ENCODE measurements at regions not wholly inside any gene's neighbourhood (a gene's known extent, or its start where the extent isn't known, plus 50 kb on each side); places are given as distances from the start of the nearest gene placed in this dataset.
"Not testable (repeated sequence)": the region's sequence is repeated elsewhere in the genome, so short reads cannot be mapped to it uniquely, and the experiment has no call there.

DNA sequence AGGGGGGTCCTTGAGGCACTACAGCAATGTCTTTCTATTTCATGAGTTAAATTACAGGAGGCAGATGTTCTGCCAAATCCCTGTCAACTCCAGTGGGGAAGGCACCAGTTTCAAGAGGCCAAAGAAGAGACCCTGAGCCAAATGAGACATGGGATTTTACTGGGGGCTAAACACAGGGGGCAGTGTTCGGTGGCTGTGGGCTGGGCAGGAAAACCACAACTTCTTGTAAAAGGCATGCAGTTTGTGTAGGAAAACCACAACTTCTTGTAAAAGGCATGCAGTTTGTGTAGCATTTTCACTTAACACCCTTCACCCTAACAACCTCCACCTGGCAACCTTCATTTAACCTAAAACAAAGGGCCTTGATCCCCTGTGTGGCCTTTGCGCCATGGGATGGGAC, 61.0 kb downstream of the POLR2M start:
- DNase-seq (ENCODE audit: low read depth in 4 of 4, low spot score in 1 of 4): no peak

DNA sequence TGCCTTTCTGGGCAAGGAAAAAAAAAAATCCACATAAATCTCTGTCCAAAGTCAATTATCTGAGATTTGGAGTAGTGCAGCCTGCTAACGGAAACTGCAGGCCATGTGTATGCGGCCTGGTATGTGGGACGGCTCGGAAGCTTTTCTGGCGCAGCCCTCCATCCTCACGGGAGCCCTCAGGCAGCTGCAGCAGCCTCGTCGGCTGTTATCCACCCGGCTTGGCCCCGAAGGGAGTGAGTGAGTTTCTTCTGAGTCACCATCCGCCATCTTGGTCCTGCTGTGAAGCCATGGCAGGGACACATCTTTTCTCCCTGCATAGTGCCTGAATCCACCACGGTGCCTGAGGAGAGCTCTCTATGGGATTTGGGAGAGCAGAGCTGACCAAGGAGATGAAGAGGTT, 62.8 kb downstream of the POLR2M start:
- DNase-seq (ENCODE audit: low read depth in 4 of 4, low spot score in 1 of 4): no peak

DNA sequence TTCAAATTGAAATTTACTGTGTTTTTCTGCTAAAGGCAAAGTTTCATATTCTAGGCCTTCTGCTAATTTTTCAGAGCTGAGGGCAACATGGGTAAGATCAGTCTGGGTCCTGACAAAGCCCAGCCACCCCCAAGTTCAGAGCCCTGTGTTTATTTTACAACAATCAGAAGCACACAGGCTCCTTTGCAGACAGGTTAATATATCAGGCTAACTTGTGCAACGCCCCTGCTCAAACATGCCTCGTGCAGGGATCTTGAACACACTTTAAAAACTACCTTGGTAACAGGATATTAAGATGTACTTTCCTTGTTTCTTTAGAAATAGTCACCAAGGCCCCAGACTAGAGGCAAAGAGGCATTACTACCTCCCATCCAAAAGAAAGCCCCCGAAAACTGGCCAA, 64.0 kb downstream of the POLR2M start:
- no peak for DNase-seq (ENCODE audit: low read depth in 4 of 4, low spot score in 1 of 4)

DNA sequence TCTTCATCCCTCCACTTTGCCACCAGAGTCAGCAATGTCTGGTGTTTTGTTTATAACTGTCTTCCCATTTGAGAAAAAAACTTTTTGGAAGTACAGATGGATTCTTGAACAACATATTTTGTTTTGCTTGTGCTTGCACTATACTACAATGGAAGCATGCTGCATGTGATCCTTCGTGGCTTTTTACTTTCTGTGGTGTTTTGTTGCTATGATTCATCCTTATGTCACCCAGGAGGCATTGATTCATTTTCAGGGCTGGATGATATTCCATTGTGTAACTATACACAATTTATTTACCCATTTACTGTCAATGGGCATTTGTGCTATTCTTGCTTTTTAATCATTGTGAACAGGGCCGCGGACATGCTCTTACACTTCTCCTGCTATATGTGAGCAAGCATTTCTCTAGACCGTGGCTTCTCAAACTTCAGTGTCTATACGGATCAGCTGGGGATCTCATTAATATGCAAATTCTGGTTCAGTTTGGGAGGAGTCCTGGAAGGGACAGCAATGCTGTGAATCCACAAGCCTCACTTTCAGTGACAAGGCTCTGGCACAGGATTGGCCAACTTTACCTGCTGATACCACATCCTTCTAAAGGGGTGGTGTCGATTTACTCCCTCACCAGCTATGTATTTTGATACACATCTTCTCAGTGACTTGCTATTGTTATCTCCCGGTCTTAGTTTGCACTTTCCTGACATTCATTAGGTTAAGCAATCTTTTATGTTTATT, 65.9 kb downstream of the POLR2M start:
- peak in 1 of 4 experiments; percentile 1 for DNase-seq (ENCODE audit: low read depth in 4 of 4, low spot score in 1 of 4)

DNA sequence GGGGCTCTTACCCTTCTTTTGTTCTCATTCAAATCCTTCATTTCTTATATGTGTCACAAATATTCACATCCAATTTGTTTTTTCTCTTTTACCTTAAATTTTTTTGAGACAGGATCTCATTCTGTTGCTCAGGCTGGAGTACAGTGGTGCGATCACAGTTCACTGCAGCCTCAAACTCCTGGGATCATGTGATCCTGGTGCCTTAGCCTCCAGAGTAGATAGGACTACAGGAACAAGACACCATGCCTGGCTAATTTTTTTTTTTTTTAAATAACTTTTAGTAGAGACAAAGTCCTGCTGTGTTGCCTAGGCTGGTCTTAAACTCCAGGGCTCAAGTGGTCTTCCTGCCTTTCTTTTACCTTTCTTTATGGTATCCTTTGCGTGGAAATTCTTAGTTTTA, 66.5 kb downstream of the POLR2M start:
- no peak for DNase-seq (ENCODE audit: low read depth in 4 of 4, low spot score in 1 of 4)

GRCh38 chr15:57777003-57777402, 70.5 kb downstream of the POLR2M start:
- no peak for DNase-seq (ENCODE audit: low read depth in 4 of 4, low spot score in 1 of 4)

DNA sequence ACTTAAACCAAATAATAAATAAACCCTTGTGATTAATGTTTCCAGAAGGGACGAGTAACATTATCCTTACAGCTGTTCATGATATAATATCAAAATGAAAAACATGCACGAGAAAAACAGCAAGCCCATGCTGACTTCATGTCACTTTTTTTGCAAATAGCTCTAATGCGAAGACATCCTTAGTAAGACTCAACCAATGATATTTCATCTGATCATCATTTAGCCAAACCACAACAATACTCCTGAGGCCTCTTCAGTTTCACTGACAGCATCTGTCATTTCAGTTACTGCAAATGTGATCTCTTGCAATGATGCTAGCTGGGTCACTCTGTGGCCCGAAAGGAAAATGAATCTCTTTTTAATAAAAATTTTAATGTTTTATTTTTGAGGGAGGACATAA, 74.0 kb downstream of the POLR2M start:
- DNase-seq (ENCODE audit: low read depth in 4 of 4, low spot score in 1 of 4): no peak

GRCh38 chr15:57782731-57783130, 76.2 kb downstream of the POLR2M start:
- no peak for DNase-seq (ENCODE audit: low read depth in 4 of 4, low spot score in 1 of 4)

DNA sequence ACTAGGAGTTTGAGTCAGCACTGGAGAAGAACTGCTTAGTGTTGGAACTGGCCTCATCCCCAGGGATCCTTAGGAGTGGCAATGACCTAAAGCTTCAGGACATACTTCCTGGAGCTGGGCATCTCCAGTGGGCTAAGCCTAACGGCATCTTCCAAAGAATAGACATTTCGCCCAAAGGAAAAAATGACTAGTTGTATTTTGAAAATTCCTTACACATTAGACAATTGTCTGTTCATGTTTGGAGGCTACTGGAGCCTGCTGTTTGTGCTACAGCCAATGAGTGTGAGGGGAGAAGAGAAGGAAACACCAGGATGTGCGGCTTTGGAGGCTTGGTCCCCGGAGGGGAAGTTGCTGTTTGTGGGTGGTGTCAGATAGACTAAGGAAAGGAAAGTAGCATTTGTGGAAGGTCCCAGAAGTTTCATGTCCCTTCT, 77.6 kb downstream of the POLR2M start:
- no peak for DNase-seq (ENCODE audit: low read depth in 4 of 4, low spot score in 1 of 4)

GRCh38 chr15:57785039-57785438, 78.5 kb downstream of the POLR2M start:
- no peak for DNase-seq (ENCODE audit: low read depth in 4 of 4, low spot score in 1 of 4)

GRCh38 chr15:57785959-57786358, 79.4 kb downstream of the POLR2M start:
- DNase-seq (ENCODE audit: low read depth in 4 of 4, low spot score in 1 of 4): no peak

DNA sequence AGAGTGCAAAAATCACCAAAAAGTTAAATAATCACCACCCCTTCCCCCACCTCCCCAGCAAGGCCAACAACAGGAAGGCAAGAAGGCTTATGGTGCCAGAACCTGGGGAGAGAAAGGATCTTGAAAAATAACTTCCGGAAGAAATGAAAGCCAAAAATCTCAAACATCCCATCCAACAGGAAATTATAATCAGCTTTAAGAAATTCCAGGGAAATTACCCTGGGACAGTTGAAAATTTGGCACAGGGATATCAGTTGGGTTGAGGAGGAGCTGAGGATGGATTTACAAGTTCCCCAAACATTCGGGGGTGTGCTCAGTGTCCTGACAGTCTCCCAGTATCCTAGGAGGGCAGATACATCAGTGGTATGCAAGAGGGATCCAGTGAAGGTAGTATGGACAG, 82.7 kb downstream of the POLR2M start:
- DNase-seq (ENCODE audit: low read depth in 4 of 4, low spot score in 1 of 4): no peak

GRCh38 chr15:57792724-57793449, 86.4 kb downstream of the POLR2M start:
- no peak for DNase-seq (ENCODE audit: low read depth in 4 of 4, low spot score in 1 of 4)

DNA sequence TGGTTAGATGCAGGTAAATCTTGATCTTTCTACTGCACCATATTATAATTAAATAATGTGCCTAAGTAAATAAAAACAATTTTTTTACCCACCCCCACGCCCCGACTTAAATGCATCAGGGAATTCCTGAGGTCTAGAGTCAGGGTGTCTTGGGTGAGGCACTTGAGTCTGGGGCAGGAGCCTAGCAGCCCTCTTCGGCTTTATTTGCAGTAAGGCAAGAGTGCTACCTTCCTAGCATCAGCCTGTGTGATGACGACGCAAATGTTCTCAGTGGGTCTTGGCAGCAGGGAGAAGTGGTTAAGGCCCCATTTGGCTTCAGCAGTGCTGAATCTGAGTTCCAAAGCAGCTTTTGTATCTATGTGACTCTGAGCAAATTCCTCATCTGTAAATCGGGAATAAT, 88.7 kb downstream of the POLR2M start:
- no peak for DNase-seq (ENCODE audit: low read depth in 4 of 4, low spot score in 1 of 4)

- DNase-seq (ENCODE audit: low read depth in 4 of 4, low spot score in 1 of 4): no peak
Measured at GRCh38 chr15:57796146-57796545, 89.6 kb downstream of the POLR2M start.

DNA sequence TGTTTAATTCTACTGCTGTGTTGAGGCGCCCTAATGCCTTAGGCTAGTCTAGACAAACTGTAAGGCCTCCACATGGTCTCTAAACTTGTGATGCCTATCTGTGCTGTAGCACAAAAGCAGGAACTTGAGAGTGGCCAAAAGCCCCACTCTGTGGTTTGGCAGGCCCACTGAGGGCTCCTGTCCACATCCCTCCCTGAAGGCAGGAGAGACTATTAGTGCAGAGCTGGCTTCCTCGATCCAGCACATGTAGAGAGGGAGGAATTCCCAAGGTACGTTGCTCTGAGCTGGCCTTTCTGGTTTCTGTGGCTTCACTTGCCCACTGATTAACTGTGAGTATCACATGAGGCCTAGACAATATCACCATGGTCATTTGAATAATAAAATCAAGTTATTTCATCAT, 90.6 kb downstream of the POLR2M start:
- no peak for DNase-seq (ENCODE audit: low read depth in 4 of 4, low spot score in 1 of 4)

DNA sequence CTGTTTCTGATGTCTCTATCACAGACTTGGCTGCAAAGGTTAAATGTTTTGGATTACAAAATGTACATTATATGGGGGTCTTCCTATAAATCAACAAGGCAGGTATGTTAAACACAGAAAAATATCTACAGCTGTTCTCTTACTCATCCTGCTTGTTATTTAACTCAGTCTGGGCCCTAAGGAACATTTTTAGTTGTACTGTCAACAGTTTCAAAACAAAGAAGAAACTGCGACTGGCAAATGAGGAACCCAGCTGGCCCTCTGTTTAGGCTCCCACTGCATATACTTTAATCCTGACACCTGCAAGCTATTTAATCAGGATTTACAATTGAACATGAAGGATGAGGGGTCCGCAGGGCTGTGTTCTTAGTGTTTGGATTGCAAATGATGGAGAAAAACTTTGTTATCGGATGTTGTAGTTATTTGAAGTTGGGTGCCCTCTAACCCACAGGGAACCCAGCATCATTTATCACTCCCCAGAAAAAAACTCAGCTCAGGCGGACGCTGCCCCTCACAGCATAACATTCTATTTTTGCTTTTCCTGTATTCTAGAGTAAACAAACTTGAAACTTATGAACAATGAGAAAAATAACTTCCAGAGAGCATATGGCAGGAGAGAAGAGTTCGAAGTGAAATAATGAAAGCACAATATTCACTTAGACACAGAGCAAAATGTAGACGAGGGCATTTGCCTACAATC, 91.2 kb downstream of the POLR2M start:
- no peak for DNase-seq (ENCODE audit: low read depth in 4 of 4, low spot score in 1 of 4)

DNA sequence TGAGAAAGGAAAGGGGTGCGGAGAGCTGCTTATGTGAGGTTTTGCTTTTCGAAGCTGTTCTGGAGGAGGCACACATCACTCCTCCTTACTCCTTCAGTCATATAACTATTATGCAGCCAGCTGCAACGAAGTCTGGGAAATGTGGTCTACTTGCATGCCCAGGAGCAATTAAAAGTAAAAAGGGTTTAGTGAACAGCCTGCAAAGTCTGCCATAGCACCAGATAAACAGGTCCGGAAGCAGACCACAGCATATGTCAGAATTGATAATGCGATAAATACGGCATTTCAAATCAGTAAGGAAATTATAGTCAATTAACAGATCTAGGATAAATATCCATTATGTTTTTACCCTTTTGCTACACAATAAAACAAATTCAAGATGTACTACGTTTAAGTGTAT, 99.5 kb downstream of the POLR2M start:
- DNase-seq (ENCODE audit: low read depth in 4 of 4, low spot score in 1 of 4): no peak

DNA sequence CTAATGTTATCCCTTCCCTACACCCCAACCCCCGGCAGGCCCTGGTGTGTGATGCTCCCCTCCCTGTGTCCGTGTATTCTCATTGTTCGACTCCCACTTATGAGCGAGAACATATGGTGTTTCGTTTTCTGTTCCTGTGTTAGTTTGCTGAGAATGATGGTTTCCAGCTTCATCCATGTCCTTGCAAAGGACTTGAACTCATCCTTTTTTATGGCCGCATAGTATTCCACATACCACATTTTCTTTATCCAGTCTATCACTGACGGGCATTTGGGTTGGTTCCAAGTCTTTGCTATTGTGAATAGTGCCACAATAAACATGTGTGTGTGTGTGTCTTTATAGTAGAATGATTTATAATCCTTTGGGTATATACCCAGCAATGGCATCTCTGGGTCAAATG, 102.8 kb downstream of the POLR2M start:
- DNase-seq (ENCODE audit: low read depth in 4 of 4, low spot score in 1 of 4): not testable (repeated sequence)

DNA sequence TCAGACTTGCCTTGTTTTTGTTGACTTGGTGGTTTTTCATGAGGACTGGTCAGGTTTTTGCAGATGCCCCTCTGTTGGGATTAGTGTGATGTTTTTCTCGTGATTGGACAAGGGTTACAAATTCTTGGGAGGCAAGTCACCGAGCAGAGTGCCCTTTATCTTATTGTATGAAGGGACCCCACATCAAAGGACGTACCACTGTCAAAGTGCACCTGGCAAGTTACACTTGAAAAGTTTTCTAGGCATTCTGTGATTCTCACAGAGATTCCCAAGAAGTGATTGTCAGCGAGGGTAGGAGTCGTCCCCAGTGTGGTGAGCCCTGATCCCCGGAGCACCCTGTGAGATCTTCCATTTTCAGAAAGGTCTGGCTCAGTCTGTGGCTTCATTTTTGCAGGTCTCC, 110.1 kb downstream of the POLR2M start:
- DNase-seq (ENCODE audit: low read depth in 4 of 4, low spot score in 1 of 4): no peak

DNA sequence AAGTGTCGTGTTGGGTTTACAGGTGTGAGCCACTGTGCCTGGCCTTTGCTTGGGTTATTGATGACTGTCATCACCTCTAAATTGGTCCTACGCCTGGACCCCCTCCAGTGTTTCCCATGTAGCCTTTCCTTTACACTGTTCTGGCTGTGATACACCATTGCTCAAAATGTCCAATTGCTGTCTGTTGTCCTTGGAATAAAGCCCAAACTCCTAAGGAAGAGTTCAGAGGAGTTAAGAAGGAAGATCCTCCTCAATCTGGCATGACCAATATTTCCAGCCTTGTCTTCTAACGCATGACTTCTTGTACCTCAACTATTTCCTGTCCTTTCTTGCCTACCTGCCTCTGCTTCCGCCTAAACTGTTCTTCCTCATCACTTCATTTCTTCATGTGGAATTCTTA, 113.1 kb downstream of the POLR2M start:
- DNase-seq (ENCODE audit: low read depth in 4 of 4, low spot score in 1 of 4): no peak

DNA sequence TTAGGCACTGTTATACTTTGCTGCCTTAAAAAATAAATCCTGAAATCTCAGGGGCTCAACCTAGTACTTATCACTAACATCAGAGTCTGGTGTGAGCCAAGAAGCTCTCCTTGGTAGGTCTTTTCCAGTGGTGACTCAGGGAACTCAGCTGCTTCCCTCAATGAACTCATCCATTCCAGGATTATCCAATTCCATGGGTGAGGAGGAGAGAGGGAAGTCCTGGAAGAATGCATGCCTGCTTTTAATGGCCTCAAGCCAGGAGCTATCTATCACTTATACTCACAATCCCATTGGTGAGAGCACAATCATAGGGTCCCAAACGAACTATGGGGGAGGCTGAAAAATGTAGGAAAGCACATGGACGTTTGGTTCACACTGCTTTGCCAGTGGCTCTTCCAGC, 113.6 kb downstream of the POLR2M start:
- DNase-seq (ENCODE audit: low read depth in 4 of 4, low spot score in 1 of 4): no peak
